ENCODE measurements at regions not wholly inside any gene's neighbourhood (a gene's known extent, or its start where the extent isn't known, plus 50 kb on each side); places are given as distances from the start of the nearest gene placed in this dataset.

DNA sequence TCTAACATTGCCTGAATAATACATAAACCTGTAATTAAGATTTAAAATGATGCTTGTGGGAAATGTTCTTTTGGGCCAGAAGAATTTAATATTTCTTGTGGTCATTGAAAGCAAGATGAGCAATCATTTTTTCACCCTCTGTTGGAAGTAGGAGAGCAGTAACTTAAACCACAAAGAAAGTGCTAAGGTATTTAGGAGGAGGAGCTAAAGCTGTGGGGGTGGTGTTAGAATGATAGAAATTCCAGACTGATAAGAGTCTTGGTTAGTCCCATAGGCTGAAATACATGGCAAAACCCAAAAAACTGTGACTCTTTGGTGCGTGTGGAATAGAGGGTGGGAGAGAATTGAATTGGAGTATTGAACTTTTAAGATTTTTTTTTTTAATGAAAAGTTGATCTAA is 247.0 kb downstream of the YTHDC2 start:
- TF ChIP-seq, protein P1, sequence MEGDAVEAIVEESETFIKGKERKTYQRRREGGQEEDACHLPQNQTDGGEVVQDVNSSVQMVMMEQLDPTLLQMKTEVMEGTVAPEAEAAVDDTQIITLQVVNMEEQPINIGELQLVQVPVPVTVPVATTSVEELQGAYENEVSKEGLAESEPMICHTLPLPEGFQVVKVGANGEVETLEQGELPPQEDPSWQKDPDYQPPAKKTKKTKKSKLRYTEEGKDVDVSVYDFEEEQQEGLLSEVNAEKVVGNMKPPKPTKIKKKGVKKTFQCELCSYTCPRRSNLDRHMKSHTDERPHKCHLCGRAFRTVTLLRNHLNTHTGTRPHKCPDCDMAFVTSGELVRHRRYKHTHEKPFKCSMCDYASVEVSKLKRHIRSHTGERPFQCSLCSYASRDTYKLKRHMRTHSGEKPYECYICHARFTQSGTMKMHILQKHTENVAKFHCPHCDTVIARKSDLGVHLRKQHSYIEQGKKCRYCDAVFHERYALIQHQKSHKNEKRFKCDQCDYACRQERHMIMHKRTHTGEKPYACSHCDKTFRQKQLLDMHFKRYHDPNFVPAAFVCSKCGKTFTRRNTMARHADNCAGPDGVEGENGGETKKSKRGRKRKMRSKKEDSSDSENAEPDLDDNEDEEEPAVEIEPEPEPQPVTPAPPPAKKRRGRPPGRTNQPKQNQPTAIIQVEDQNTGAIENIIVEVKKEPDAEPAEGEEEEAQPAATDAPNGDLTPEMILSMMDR (IDR thresholded peaks at IDR 0.05), result no peak
- TF ChIP-seq POLR2A (IDR thresholded peaks at IDR 0.05), result no peak

All from right lobe of liver (tissue), 4 donors.